Spinal cord (tissue), 9 donors: ENCODE measurements at regions not wholly inside any gene's neighbourhood (a gene's known extent, or its start where the extent isn't known, plus 50 kb on each side); places are given as distances from the start of the nearest gene placed in this dataset.
"Not testable (repeated sequence)": the region's sequence is repeated elsewhere in the genome, so short reads cannot be mapped to it uniquely, and the experiment has no call there.

Source experiments
- DNase-seq, 6 donors: peaks; one replicate each; pipeline versions ENCODE4 v3.0.0 to v3.0.0-alpha.2; 2013 to 2015; ENCODE audit warnings: low spot score in 6 of 6, low read depth in 4 of 6
- H3K27ac ChIP-seq: one replicate; pipeline ENCODE4 v1.5.1; 2013; ENCODE audit warnings: low read depth, low read length, control low read depth
- H3K27me3 ChIP-seq: one replicate; pipeline ENCODE4 v1.6.1; 2013; ENCODE audit warnings: low read length; ENCODE audit not compliant: control insufficient read depth, insufficient read depth
- H3K36me3 ChIP-seq: one replicate; pipeline ENCODE4 v1.6.1; 2013; ENCODE audit warnings: low read length; ENCODE audit not compliant: control insufficient read depth, insufficient read depth
- H3K4me1 ChIP-seq: one replicate; pipeline ENCODE4 v1.6.1; 2013; ENCODE audit warnings: low read length; ENCODE audit not compliant: control insufficient read depth, insufficient read depth
- H3K4me3 ChIP-seq: one replicate; pipeline ENCODE4 v1.5.1; 2013; ENCODE audit warnings: low read depth, low read length, control low read depth
- H3K9me3 ChIP-seq: one replicate; pipeline ENCODE4 v1.6.1; 2013; ENCODE audit warnings: low read length; ENCODE audit not compliant: control insufficient read depth, insufficient read depth
- WGBS: methylation state at CpG from one replicate; pipeline ENCODE4 v1.1.5; 2013; ENCODE audit warnings: missing lambda C conversion rate; ENCODE audit not compliant: insufficient coverage; 5-methylcytosine and 5-hydroxymethylcytosine counted together
- donor health status: healthy.

DNA sequence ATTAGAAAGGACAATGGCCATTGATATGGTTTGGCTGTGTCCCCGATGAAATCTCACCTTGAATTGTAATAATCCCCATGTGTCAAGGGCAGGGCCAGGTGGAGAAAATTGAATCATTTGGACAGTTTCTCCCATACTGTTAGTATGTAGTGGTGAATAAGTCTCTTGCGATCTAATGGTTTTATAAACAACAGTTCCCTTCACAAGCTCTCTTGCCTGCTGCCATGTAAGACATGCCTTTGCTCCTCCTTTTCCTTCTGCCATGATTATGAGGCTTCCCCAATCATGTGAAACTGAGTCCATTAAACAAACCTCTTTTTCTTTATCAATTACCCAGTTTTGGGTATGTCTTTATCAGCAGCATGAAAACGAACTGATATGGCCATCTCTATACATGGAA is 302.7 kb downstream of the SFMBT2 start:
- Histone ChIP-seq H3K4me1 (no peaks in the 10 kb centered on the region), H3K4me3 (no peak overlapping the region), H3K27me3 (no peaks in the 10 kb centered on the region), H3K36me3 (no peaks in the 10 kb centered on the region), H3K27ac (no peak overlapping the region), H3K9me3 (peaks cover 3% of the 10 kb centered on the region)
- 100% methylated on average over 1 of the region's 3 CpGs for WGBS
- DNase-seq: no peak

DNA sequence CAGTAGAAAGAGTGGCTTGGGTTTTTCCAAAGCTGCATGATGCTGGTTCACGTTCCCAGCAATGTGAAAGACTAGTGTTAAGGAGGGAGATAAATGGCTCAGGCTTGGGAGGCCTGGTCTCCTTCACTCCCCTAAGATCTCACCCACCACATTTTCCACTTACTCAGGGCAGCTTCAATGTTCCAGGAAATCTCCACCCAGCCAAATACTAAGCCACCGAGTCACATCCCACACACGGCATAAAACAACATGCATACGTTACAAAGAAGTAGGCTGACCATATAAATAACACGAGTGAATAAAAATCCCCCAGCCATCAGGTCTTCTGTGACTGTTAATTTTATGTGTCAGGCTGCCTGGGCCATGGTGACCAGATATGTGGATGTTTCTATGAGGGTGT is 303.5 kb downstream of the SFMBT2 start:
- no peak overlapping the region for H3K4me3 ChIP-seq
- 100% methylated on average over 2 of the region's 5 CpGs for WGBS
- H3K27me3 ChIP-seq: no peaks in the 10 kb centered on the region
- peaks cover 3% of the 10 kb centered on the region for H3K9me3 ChIP-seq
- H3K36me3 ChIP-seq: no peaks in the 10 kb centered on the region
- no peaks in the 10 kb centered on the region for H3K4me1 ChIP-seq
- no peak overlapping the region for H3K27ac ChIP-seq
- DNase-seq: no peak

DNA sequence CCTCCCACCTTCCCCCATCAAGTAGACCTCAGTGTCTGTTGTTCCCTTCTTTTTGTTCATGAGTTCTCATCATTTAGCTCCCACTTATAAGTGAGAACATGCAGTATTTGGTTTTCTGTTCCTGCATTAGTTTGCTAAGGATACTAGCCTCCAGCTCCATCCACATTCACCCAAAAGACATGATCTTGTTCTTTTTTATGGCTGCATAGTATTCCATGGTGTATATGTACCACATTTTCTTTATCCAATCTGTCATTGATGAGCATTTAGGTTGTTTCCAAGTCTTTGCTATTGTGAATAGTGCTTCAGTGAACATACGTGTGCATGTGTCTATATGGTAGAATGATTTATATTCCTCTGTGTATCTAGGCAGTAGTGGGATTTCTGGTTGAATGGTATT is 306.5 kb downstream of the SFMBT2 start:
- not testable (repeated sequence) for H3K27me3 ChIP-seq, H3K27ac ChIP-seq, H3K4me1 ChIP-seq, DNase-seq, H3K4me3 ChIP-seq, H3K9me3 ChIP-seq, H3K36me3 ChIP-seq
- no CpG with 5 or more reads among the region's 1 CpG for WGBS

DNA sequence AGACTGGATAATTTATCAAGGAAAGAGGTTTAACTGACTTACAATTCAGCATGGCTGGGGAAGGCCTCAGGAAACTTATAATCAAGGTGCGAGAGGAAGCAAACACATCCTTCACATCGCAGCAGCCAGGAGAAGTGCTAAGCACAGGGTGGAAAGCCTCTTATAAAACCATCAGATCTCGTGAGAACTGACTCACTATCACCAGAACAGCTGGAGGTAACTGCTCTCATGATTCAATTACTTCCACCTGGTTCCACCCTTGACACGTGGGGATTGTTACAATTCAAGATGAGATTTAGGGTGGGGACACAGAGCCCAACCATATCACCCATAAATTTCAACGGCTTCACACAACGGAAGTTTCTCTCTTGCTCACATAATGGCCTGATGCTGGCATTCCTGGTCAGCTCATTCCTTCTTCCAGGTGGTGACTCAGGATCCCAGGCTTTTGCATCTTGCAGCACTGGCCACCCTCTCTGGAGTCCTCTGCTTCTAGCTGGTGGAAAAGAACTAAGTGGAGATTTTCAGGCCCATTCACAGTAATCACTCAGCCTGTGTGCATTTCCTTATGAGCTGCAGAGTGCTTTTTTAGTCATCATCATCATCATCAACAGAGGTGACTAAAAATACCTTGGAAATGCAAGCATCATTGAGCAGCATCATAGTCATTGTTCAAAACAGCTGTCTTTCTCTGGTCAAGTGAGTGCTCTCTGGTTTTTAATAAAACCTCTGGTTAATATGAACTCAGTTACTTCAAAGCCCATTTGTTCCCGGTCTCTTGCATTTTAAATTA is 308.1 kb downstream of the SFMBT2 start:
- no peaks in the 10 kb centered on the region for H3K27me3 ChIP-seq
- H3K4me1 ChIP-seq: no peaks in the 10 kb centered on the region
- WGBS: 84% methylated on average over 3 of the region's 7 CpGs

DNA sequence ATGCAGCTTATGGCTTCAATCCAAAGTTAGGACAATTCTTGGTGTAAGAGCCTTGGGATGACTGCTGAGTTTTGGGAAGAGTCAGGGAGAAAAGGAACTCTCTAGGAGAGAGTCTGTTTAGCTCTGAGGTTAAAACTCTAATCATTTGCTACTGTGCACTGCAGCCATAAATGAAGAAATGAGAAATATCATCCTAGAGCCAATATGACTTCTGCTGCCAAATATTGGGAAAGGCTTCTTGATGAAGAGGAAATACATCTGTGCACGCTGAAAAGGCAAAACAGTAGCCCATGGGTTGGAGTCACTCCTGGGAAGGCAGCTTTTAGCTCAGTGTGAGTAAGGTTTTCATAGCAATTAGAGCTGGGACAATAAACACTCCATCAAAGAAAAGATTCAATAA is 308.8 kb downstream of the SFMBT2 start:
- H3K4me1 ChIP-seq: no peaks in the 10 kb centered on the region
- DNase-seq: peak in 1 of 6 donors; percentile 25
- no peaks in the 10 kb centered on the region for H3K27me3 ChIP-seq
- no peaks in the 10 kb centered on the region for H3K36me3 ChIP-seq
- WGBS: 67% methylated on average over 1 of the region's 1 CpG
- H3K9me3 ChIP-seq: no peaks in the 10 kb centered on the region
- H3K27ac ChIP-seq: no peak overlapping the region
- no peak overlapping the region for H3K4me3 ChIP-seq

More for the DNA sequence above, 308.1 kb downstream of the SFMBT2 start:
- Histone ChIP-seq H3K36me3 (no peaks in the 10 kb centered on the region), H3K9me3 (no peaks in the 10 kb centered on the region), H3K27ac (no peak overlapping the region), H3K4me3 (no peak overlapping the region)
- DNase-seq: no peak

DNA sequence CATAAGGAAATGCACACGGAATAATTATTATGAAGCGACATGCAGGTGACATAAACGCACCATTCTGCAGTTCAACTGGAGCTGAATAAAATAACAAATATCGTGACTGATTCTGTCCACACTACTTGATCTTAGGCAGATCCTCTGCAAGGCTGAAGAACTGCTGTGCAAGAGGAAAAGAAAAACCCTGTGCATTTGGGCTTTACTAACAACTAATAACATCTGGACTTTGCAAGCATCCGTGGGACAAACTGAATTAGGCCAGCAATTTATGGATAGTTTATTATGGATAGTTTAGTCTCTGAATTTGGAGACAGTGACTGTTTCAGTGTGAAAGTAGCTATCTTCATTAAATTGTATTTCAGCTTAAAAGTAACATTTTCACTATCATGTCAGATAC is 309.4 kb downstream of the SFMBT2 start:
- Histone ChIP-seq H3K9me3 (no peaks in the 10 kb centered on the region), H3K36me3 (no peaks in the 10 kb centered on the region), H3K27me3 (no peaks in the 10 kb centered on the region), H3K4me3 (no peak overlapping the region), H3K4me1 (no peaks in the 10 kb centered on the region), H3K27ac (no peak overlapping the region)
- 97% methylated on average over 4 of the region's 5 CpGs for WGBS
- no peak for DNase-seq

DNA sequence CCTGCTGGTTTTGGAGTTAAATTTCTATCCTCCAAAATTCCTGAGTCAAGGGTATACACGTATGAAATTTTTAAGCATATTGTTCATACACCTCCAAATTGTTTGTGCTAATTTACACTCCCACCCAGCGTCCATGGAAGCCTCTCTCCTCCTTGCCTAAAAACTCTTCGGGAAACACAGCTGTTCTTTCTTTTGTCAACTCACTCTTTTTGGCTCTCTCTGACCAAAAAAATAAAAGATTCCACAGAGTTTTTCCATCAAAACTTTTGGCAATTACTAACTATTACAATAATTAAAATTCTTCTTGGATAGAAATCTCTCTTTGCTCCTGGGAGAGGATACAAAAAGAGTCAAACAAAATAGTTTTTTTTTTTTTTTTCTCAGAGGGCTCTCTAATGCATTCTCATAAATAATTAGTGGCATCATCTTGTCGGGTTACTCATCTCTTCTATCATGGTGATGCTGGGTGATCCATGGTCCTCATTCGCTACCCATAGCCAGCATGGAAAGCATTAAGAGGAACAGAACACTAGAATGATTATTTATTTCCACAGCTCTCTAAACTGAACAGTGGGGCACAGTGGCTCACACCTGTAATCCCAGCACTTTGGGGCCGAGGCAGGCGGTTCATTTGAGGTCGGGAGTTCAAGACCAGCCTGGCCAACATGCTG is 310.7 kb downstream of the SFMBT2 start:
- WGBS: 79% methylated on average over 7 of the region's 8 CpGs
- no peak for DNase-seq
- H3K36me3 ChIP-seq: no peaks in the 10 kb centered on the region
- H3K4me3 ChIP-seq: no peak overlapping the region
- H3K27ac ChIP-seq: no peak overlapping the region
- H3K27me3 ChIP-seq: no peaks in the 10 kb centered on the region
- no peaks in the 10 kb centered on the region for H3K9me3 ChIP-seq
- no peaks in the 10 kb centered on the region for H3K4me1 ChIP-seq

DNA sequence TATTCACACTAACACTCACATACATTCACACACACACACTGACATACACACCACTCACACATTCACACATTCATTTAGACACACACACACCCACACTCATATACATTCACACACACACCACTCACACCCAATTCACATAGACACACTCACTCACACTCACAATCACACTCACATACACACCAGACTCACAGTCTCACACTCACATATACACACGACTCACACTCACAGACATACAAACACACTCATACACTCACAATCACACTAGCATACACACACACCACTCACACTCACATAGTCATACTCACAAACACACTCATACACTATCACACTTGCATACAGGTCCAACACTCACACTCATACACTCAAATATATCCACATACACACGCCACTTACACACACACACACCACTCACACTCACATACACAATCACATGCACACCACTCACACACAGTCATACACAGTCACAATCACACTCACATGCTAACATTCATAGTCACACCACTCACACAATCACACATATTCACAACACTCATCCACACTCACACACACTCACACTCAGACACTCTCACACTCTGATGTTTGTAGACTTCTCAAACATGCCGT is 312.6 kb downstream of the SFMBT2 start:
- no peak for DNase-seq
- WGBS: 92% methylated on average over 2 of the region's 3 CpGs
- no peak overlapping the region for H3K4me3 ChIP-seq
- no peaks in the 10 kb centered on the region for H3K9me3 ChIP-seq
- no peaks in the 10 kb centered on the region for H3K4me1 ChIP-seq
- no peaks in the 10 kb centered on the region for H3K36me3 ChIP-seq
- H3K27ac ChIP-seq: no peak overlapping the region
- H3K27me3 ChIP-seq: no peaks in the 10 kb centered on the region

DNA sequence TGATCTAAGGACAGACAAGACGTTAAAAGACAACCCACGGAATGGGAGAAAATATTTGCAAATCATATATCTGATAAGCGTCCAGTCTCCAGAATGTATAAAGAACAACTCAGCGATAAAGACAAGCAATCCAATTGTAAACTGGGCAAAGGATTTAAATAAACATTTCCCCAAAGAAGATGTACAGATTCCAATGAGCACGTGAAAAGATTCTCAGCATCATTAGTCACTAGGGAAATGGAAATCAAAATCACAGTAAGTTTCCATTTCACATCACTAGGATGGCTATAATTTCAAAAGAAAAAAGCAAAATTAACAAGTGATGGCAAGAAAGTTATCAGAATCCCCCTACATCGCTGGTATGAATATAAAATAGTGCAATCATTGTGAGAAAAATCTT is 316.1 kb downstream of the SFMBT2 start:
- no CpG with 5 or more reads among the region's 6 CpGs for WGBS
- H3K36me3 ChIP-seq: no peaks in the 10 kb centered on the region
- H3K27me3 ChIP-seq: no peaks in the 10 kb centered on the region
- no peak overlapping the region for H3K4me3 ChIP-seq
- H3K27ac ChIP-seq: no peak overlapping the region
- H3K9me3 ChIP-seq: no peaks in the 10 kb centered on the region
- H3K4me1 ChIP-seq: no peaks in the 10 kb centered on the region
- no peak for DNase-seq

DNA sequence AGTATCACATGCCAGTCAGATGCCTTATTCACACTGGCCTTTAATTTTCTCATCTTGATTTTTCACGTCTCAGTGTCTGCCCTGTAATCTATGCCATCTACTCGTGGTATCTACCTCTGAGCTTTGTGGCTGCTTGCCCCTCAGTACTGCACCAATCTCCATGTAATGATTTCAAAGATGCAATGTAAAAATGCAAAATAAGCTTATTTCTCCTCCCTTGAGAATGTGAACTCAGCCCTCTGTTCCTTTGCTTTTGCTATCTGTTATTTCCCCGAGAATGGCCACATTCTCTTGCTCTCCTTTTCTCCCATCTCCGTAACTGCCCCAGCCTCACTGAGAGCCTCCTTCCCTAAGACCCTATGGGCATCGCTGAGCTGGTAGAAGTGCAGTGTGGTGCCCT is 317.5 kb downstream of the SFMBT2 start:
- DNase-seq: no peak
- no peaks in the 10 kb centered on the region for H3K4me1 ChIP-seq
- no peaks in the 10 kb centered on the region for H3K27me3 ChIP-seq
- H3K4me3 ChIP-seq: no peak overlapping the region
- 96% methylated on average over 4 of the region's 5 CpGs for WGBS
- H3K36me3 ChIP-seq: no peaks in the 10 kb centered on the region
- no peak overlapping the region for H3K27ac ChIP-seq
- no peaks in the 10 kb centered on the region for H3K9me3 ChIP-seq
